Smooth muscle cell of the brain vasculature (primary cell): ENCODE measurements at regions not wholly inside any gene's neighbourhood (a gene's known extent, or its start where the extent isn't known, plus 50 kb on each side); places are given as distances from the start of the nearest gene placed in this dataset.
"Not testable (repeated sequence)": the region's sequence is repeated elsewhere in the genome, so short reads cannot be mapped to it uniquely, and the experiment has no call there.

Experiments
- DNase-seq: peaks from one replicate; pipeline ENCODE4 v3.0.0-alpha.2; 2012; ENCODE audit warnings: low read depth, low spot score

DNA sequence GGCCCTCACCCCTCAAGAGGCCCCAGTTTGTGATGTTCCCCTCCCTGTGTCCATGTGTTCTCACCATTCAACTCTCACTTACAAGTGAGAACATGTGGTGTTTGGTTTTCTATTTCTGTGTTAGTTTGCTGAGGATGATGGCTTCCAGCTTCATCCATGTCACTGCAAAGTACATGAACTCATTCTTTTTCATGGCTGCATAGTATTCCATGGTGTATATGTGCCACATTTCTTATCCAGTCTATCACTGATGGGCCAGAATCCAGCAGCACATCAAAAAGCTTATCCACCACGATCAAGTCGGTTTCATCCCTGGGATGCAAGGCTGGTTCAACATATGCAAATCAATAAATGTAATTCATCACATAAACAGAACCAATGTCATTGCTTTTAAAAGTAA, 95.4 kb upstream of the HS3ST2 start:
- DNase-seq = not testable (repeated sequence)

DNA sequence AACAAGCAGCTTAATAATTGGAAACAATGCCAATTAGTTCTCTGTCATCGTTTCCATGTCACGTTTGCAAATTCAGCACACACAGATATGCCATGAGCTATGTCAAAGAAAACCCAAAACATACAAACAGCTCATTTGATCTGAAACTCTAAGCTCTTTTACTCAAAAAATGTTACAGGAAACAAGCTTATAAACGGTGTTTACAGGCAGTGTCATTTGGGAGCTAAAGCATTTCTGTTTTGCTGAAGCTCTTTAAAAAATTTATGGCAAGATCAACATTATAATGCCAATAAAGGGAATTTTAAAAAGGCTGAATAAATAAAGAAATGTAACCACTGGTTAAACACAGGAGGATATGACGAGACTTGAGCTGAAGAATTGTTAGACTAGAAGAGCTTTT, 94.0 kb upstream of the HS3ST2 start:
- DNase-seq = no peak

DNA sequence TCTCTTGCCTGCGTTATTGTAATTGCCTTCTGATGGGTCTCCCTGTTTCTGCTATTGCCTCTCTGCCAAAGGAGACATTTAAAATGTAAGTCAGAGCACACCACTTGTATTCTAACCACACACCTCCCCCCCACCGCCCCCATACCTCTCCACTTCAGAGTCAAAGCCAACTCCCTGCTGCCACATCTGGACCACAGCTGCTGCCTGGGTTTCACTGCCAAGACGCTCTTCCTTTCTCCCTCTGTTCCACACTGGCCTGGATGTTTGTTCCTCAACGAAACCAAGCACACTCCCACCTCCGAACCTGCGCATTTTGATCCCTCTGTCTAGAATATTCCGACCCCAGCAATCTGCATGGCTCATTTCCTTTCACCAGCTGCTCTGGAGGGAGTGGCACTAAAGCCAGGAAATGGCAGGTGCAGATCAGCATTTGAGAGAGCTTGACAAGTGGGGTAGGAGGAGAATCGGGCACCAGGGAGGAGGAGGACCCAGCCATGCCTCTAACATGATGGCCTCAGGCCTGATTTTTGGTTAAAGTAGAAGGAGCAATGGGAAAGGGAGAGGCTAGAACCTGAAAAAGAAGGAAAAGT, 92.4 kb upstream of the HS3ST2 start:
- DNase-seq = no peak

DNA sequence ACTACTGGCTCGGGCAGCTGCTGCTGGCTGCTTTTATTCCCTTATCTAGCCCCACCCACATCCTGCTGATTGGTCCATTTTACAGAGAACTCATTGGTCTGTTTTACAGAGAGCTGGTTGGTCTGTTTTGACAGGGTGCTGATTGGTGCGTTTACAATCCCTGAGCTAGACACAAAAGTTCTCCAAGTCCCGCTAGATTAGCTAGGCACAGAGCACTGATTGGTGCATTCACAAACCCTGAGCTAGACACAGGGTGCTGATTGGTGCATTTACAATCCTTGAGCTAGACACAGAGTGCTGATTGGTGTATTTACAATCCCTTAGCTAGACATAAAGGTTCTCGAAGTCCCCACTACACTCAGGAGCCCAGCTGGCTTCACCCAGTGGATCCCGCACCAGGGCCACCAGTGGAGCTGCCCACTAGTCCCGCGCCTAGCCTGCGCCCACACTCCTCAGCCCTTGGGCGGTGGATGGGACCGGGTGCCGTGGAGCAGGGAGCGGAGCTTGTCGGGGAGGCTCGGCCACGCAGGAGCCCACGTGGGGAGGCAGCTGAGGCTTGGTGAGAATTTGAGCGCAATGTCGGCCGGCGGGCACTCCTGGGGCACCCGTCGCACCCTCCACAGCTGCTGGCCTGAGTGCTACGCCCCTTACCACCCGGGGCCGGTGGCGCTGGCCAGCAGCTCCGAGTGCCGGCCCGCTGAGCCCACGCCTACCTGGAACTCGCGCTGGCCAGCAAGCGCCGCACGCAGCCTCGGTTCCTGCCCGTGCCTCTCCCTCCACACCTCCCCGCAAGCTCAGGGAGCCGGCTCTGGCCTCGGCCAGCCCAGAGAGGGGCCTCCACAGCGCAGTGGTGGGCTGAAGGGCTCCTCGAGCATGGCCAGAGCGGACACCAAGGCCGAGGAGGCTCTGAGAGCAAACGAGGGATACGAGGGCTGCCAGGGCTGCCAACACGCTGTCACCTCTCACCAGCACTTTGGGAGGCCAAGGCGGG, 91.1 kb upstream of the HS3ST2 start:
- DNase-seq = not testable (repeated sequence)

DNA sequence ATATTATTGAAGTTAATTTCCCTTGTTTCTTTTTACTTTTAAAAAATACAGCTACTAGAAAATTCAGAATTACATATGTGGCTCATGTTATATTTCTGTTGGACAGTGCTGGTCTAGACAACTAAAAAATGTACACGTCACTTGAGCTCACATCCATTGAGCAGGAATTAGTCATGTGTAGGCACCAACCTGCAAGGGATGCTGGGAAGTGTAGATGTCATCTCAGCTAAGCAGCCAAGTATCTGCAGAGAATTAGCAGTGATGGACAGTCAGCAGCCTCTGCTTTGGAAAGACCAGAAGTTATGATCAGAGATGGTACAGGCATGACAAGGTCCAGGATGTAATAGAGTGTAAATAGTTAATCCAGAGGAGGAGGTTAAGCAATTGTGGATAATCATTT, 87.1 kb upstream of the HS3ST2 start:
- DNase-seq = no peak

DNA sequence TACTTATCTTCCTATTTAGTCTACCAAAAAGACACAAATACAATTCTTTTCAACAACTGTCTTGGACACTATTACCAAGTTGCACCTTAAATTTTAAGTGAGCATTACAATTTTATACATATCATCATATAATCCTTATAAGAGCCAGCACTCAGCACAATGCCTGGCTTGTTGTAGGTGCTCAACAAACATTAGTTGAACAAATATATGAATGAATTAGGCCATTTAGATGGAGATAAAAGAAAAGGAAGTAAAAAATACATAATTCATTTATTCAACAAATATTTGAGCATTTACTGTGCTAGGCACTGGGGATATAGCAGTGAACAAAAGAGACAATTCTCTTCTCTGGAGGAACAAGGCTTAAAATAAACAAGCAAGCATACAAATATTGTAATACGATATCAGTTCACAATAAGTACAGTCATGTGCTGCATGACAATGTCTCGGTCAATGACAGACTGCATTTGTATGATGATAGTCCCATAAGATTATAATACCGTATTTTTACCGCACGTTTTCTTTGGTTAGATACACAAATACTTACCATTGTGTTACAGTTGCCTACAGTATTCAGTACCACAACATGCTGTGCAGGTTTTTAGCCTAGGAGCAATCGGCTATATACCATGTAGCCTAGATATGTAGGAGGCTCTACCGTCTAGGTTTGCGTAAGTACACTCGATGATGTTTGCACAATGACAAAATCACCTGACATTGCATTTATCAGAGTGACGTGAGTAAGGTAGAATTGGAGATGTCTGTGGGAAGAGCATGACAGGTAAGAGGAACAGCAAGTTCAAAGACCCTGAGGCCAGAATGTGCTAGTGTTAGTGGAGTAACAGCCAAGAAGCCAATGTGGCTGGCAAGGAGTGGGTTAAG, 86.4 kb upstream of the HS3ST2 start:
- no peak for DNase-seq

DNA sequence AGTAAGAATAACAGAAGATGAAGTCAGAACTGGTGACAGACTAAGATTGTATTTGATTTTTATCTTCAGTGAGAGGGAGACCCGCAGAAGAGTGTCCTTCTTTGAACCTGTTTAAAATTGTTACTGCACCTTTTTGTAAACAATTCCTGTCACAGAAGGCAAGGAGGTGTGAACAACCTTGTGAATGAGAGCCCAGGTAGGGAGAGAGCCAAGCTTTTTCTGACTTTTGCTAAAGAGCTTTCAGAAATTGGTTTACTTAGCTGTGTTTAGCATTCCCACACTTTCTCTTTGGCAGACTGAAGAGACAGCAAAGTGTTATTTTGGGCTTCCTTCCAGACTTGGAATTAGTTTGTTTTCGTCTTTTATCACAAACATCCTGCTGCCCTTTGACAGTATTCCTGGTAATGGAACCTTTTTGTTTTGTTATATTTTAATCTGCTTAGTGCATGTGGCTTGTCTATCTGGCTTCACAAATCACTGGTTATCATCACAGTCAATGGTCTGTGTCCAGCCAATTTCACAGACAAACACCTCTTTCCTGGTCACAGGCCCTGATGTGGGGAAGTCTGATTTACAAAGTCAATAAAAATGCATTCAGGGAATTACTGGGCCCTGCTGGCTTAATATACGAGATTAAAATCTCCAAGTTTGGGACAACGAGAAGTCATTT, 85.7 kb upstream of the HS3ST2 start:
- no peak for DNase-seq

DNA sequence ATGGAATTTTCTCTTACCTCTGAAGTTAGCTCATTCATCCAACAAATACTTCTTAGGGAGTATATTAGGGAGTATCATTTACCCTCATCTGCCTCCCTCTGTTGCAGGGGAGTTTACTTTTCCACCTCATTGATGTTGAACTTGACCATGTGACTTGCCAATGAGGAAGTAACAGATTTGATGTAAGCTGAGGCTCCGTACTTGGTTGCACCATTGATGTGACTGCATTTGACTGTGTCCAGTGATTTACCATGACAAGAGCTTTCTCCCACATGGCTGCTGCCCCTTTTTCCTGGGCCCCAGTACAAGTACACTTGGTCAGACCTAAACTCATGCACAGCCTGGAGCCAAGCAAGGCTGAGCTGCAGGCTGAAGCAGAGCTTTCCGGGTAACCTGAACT, 81.6 kb upstream of the HS3ST2 start:
- no peak for DNase-seq

DNA sequence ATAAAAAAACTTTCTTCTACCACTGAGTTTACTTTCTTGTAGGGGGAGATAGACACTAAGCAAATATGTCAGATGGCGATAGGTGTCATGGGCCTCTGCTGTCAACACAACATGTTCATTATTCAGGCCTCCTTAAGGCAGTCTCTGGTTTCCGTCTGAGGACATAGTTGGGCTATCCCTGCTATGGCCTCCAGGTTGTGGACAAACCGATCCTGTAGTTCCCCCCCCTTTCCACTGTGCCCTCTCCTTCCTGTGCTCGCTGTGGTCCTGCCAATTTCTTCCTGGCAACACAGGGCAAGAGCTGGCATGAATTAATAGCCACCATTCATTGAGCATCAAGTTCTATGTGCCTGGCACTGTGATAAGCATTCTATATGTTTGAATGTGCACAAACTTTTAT, 81.0 kb upstream of the HS3ST2 start:
- no peak for DNase-seq

DNA sequence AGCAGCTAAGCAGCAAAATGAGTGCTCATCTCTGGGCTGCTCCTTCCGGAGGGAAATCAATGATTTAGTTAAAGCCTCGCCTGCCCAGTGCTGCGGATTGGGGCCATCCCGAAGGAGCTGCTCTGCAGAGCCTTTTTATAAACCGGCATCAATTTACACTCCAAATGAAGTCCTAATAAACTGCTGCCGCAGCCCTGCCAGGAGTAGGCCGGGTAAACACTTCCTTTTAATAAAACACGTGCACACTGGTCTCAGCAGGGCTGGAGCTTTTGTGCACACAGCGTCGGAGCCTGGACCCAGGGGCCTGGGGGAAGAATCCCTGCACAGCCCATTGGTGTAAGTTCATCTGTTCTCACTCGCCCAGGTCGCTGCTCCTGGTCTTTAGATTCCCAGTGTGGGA, 79.6 kb upstream of the HS3ST2 start:
- DNase-seq = no peak

DNA sequence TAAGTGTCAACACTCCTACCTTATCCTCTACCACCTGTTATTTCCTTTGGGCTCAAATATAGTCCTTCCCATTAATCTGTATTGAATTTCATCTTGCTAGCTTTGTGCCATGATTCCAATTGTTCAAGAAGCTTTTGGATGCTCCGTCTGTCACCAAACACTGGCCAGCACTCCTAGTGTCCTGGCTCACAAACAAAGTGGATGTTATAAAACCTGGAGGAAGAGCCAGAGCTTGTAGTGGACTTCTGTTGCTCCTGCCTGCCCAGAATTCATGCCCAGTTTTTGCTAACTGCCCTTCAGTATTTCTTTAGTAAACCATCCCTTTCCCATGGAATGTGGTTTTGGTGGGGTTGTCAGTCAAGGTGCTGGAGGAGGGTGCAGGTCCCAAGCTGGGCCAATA, 77.2 kb upstream of the HS3ST2 start:
- DNase-seq = no peak

DNA sequence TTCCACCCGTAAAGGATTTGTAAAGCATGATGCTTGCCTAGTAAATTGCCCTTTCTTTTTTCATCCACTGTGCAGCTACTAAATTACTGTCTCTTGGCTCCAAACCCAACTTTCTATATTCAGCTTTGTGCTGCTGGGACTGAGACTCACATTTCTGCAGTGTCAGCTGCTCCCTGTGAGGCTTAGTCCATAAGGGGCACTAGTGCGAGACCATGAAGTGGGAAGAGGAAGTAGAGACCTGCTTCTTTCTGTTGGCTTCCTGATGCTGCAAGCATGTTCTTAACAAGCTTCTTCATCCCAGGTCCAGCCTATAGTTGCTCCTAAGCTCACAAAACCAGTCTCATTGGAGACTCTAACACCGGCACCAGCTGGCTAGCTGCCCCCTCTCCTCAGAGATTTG, 74.9 kb upstream of the HS3ST2 start:
- no peak for DNase-seq

DNA sequence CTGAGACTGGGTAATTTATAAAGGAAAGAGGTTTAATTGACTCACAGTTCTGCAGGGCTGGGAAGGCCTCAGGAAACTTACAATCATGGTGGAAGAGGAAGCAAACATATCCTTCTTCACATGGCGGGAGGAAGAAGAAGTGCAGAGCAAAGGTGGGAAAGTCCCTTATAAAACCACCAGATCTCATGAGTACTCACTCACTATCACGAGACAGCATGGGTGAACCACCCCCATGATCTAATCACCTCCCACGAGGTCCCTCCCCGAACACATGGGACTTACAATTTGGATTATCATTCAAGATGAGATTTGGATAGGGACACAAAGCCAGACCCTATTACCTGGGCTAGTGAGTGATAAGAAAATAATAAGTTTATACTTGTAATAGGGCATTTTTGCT, 70.6 kb upstream of the HS3ST2 start:
- no peak for DNase-seq

DNA sequence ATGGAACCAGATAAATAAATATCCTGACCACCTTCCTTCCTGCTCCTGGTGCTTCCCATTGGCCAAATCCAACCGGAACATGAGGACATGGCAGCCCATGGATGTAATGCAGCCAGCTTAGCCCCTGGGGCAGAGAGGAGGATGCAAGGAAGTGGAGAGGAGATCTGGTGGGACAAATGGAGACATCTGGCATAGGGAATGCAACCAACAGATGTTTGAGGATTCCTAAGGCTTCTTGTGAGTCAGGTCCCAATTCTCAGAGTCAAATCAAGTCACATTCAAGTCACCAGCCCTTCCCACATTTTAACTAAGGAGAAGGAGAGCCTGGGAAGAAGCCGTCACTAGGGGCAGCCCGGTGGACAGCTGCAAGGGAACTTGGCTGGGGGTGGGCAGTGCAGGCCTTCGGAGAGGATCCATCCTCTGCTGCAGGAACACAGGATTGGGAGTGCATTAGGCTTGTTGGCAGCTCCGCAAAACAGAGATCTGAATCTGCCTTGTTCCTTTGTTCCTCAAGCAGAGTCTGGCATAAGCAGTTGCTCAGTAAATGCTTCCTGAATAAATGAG, 62.8 kb upstream of the HS3ST2 start:
- no peak for DNase-seq

DNA sequence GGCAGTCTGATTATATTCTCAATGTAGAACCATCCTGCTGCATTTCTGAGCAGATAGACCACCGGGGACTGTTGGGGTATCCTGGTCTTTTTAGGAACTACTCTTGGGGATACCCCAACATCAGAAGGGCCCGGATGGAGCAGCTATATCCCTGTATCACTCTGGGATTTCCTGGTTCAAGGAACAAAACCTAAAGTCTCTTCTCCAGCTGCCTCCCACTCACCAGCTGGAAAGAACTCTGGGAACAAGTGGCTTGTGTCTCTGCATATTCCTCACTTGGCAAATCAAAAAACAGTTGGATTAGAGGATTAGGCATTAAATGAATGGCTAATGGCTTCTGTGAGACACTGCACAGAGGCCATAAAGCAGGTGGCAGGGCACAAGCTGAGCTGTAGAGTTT, 62.3 kb upstream of the HS3ST2 start:
- no peak for DNase-seq

DNA sequence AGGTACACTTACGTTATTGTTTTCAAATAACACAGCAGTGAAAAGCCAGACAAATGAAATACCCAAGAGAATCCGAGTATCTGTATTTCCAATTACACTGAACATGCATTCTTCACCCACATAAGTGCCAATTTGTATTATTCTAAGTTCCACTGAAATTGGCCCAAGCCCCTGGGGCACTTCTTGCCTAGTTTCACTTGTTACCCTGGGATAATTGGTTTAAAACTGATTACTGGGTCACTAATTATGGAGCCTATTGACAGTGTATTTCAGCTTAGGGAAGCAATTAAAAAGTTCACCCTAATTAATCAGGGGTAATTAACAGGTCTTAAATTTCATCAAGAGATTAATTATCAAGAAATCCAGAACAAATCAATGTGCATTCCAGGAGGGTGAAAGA, 60.5 kb upstream of the HS3ST2 start:
- no peak for DNase-seq

DNA sequence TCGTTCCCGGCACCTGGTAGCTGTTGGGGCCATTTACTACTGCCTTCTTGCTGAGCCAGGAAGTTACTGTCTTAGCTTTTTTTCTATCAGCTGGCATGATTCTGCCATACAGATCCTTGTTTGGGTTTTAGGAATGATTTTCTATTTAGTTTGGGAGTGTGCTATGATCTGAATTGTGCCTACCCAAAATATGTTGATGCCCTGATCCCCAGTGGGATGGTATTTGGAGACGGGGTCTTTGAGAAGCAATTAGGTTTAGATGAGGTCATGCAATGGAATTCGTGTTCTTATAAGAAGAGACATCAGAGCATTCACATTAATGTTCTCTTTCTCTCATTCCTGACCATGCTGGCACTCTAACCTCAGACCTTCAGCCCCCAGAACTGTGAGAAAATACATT, 59.4 kb upstream of the HS3ST2 start:
- no peak for DNase-seq

DNA sequence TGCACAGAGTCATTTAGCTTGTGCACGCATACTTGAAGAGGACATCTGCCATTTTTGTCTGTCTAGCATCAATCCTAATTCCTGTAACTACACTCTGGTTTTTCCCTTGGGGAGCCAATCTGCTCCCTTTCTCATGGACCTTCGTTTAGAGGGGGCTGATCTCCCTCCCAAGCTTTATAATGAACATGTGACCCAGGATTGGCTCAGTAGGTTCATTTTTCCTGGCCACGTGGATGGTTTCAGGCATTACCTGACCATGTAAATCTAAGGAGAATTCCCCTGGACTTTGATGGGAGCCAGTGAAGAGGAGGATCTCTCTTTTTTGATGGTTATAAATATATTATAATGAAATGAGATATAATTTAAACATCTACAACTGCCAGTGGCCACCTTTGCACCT, 56.8 kb upstream of the HS3ST2 start:
- no peak for DNase-seq

DNA sequence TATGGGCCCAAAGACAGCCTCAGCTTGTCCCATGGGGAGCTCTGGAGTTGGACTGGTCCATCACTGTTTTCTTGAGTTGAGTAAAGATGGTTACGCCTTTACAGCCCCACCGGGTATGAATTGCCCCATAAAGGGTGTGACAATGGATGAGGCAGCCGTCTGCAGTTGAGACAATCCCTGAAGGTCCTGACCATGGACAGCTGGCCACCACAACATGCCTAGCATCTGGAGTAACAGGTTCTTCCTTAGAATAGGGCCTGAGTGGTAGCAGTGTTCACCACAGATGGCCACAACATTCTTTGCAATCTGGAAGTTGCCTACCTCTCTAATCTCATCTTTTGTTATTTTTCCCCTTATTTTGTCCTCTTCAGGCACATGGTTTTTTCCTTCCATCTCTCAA, 51.5 kb upstream of the HS3ST2 start:
- no peak for DNase-seq

DNA sequence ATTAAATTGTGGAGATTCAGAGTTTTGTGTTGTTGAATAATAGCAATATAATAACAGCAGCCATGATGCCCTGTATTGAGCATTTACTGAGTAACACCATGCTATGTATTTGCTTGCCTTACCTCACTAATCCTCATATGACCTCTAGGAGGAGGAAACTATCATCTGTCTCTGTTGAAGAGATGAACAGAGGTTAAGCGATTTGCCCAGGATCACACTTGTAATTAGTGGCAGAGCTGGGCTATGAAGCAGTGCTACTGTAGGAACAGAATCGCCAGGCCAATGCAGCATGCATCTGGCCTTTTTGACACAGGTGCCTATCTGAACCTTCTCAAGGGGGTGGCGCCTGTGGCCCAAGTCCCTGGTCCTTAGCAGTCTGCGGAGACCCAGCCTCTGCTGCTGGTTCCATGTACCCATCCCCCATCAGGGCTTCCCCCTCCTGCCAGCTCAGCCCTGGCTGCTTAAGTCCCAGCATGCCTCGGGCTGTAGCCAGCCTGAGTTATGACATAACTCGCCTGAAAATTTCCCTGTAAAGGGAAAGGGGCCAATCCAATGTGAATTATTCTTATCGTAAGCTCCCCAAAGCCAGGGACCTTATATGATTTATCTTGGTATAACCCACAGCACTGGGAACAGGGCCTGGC, 50.4 kb upstream of the HS3ST2 start:
- no peak for DNase-seq
